ENCODE measurements at regions not wholly inside any gene's neighbourhood (a gene's known extent, or its start where the extent isn't known, plus 50 kb on each side); places are given as distances from the start of the nearest gene placed in this dataset.

GRCh38 chr14:101335061-101335661 is 226.1 kb upstream of the DIO3 start:
- DNase-seq = no peak

GRCh38 chr14:101336183-101336582 is 225.1 kb upstream of the DIO3 start:
- no peak for DNase-seq

- DNase-seq = no peak
These were observed 224.2 kb upstream of the DIO3 start for GRCh38 chr14:101337053-101337452.

- no peak for DNase-seq
These were observed 220.7 kb upstream of the DIO3 start for GRCh38 chr14:101340556-101340955.

- DNase-seq = no peak
These were observed 213.2 kb upstream of the DIO3 start for GRCh38 chr14:101347893-101348777.

- no peak for DNase-seq
These were observed 212.2 kb upstream of the DIO3 start for GRCh38 chr14:101349108-101349507.

GRCh38 chr14:101350021-101350420 is 211.3 kb upstream of the DIO3 start:
- no peak for DNase-seq

- no peak for DNase-seq
These were observed 210.6 kb upstream of the DIO3 start for GRCh38 chr14:101350691-101351090.

GRCh38 chr14:101351146-101351545 is 210.1 kb upstream of the DIO3 start:
- DNase-seq = no peak

- no peak for DNase-seq
These were observed 209.5 kb upstream of the DIO3 start for GRCh38 chr14:101351769-101352168.

- no peak for DNase-seq
These were observed 208.7 kb upstream of the DIO3 start for GRCh38 chr14:101352567-101352966.

- DNase-seq = no peak
These were observed 207.9 kb upstream of the DIO3 start for GRCh38 chr14:101353422-101353821.

- no peak for DNase-seq
These were observed 206.6 kb upstream of the DIO3 start for GRCh38 chr14:101354726-101355125.

GRCh38 chr14:101355284-101355683 is 206.0 kb upstream of the DIO3 start:
- DNase-seq = no peak

GRCh38 chr14:101357038-101357437 is 204.3 kb upstream of the DIO3 start:
- DNase-seq = no peak

- no peak for DNase-seq
These were observed 203.6 kb upstream of the DIO3 start for GRCh38 chr14:101357559-101358319.

GRCh38 chr14:101358320-101359125 is 202.8 kb upstream of the DIO3 start:
- no peak for DNase-seq

GRCh38 chr14:101359221-101360053 is 201.9 kb upstream of the DIO3 start:
- DNase-seq = no peak

- no peak for DNase-seq
These were observed 201.0 kb upstream of the DIO3 start for GRCh38 chr14:101360054-101360911.

- DNase-seq = no peak
These were observed 200.3 kb upstream of the DIO3 start for GRCh38 chr14:101361044-101361443.
